HG03159 (cell line): ENCODE measurements at regions not wholly inside any gene's neighbourhood (a gene's known extent, or its start where the extent isn't known, plus 50 kb on each side); places are given as distances from the start of the nearest gene placed in this dataset.

ENCODE experiments used
- ATAC-seq: cut with Tn5 transposase; IDR thresholded peaks from one replicate; pipeline ENCODE4 v1.9.1; 2021; ENCODE audit warnings: mild to moderate bottlenecking, moderate library complexity; ENCODE audit not compliant: unreplicated experiment

DNA sequence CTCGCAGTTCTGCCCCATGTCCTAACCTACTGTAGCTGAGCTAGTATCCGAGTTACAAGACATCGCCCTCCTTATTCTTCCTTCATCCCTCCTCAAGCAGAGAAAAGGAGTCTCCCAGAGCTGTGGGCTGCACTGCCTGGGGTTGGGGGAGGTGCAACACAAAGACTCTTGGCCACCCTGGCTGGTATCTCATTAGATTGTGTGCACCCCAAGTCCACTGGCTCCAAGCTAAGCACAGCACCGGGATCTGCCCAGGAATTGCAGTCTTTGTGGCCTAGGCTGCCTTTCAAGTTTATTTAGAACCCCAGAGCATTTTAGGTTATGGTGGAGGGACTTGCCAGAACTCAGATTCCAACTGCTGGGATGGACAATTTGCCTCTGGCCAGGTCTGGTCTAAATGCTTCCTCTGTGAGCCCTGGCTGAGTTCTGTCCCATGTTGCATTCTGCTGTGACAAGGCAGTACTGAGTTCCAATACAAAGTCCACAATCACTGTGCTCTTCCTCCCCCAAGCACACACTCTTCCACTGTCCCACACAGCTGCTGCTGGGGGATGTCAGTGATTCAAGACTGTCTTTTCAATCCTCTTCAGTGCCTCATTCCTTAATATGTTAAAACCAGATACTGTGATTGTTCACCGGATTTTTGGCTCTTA, 169.6 kb upstream of the CLEC14A start:
- ATAC-seq = no peak

DNA sequence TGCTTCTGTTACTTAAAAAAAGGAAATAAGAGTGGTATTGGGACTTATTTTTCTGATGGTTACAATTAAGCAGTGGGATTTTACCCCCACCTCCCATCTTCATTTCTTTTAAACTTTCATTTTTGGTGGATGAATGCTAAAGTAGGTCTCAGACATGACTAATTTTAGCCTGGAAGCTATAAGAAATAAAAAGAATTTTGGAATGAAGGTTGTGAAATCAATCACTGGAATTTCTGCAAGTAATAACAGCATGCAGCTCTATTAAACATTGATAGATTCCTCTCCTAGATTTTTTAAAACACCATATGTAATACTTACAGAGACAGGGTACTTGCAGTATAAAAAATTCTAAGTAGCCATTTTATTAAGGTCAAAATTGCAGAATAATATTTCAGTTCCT, 164.2 kb upstream of the CLEC14A start:
- no peak for ATAC-seq

DNA sequence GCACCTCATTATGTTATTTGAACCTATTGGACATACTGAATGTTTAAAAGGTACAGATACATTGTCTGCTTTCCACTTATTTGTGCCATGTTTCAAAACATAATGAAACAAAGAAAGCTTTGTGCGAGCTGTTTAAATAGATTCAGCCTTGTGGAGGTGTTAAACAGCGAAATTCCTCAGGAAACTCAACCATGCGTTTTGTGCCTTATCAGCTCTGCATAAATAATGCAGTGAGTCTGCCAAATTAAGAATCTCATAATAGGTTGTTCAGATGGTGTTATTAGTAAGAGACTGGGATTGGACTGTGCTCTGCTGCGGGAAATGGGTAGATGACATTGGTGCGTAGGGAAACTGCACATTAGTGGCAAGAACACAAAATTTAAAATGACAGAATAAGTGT, 163.7 kb upstream of the CLEC14A start:
- ATAC-seq = no peak

DNA sequence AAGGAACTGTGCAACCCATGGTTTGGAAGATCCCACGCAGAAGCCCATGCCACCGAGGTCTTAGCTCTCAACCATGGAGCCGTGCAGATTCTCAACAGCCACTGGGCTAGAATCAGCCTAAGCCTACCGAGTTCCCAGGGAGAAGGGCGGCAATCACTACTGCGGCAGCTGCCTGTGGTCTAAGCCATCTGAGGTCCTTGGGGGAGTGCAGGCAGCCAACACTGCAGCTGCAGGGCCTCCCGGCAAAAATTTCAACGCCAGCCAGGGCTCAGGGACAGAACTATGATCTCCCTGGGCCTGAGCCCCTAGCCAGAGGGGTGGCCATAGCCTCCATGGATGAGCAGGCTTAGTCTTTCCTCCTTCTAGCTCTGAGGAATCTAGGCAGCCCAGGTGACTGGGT, 156.8 kb upstream of the CLEC14A start:
- ATAC-seq = no peak

DNA sequence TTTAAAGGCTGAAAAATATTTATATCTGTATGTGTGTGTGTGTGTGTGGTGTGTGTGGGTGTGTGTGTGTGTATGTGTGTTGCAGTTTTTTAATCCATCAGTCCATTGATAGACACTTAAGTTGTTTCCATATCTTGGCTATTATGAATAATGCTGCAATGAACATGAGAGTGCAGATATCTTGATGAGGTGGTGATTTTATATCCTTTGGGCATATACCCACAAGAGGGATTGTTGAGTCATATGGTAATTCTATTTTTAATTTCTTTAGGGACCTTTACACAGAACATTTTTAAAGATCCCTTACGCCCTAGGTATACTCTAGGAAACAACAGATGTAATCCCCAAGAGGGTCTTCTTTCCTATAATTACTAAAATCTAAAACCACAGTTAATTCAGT, 154.5 kb upstream of the CLEC14A start:
- ATAC-seq = no peak

DNA sequence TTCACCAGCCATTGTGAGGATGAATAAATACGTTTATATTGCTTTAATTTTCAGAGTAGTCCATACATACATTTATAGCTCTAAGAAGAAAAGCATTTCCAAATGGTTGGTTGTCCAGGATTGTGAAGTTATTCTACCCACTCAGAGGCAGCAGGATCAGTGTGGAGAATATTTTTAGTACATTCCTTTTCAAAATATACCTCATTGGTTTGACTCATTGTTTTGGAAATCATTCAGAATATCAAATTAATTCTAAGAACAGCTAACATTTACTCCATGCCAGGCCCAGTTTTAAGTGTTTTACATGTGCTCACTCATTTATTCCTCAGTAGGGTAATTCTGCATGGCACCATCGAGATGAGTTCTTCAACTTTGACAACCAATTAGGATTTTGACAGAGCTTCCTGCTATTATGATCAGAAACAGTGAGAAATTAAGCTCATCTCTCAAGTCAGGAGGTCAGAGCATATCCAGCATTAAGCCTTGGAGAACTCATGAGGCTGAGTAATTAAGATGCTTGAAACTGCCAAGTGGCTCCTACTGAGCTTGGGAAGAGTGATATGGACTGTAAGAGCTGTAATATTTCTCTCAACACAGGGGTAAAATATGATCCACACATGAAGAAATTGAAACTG, 153.3 kb upstream of the CLEC14A start:
- no peak for ATAC-seq

DNA sequence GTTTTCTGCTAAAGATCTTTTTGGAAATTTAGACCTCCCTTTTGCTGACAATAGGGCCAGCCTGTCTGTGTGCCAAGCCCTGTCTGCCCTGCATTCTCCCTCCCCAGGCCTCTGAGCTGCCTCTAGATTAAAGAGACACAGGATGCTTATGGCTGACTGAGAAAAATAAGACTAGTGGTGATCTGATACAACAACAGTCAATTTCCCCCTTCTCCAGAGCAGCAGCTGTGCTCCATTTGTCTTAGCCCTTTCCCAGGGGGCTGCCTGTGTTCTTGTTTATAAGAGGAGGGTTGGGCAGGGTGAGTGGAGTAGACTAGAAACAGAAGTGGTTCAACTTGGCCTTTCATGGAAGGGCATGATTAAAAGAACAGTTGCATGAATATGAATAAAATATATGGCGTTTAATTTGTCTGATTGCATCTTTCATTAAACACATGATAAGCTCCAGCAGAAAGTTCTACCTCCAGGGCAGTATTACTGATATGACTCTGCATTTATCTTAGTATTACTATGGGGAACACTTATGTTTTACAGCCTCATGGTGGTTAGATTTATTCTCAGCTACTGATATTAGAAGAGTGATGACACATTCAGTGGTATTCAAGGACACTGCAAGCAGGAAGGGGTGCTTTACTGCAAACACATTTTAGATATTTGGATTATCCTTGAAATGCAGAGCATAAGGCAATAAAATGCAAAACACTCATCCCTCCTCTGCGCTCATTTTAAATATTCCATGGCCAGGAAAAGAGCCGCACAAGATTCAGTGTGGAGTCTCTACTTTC, 150.2 kb upstream of the CLEC14A start:
- no peak for ATAC-seq

DNA sequence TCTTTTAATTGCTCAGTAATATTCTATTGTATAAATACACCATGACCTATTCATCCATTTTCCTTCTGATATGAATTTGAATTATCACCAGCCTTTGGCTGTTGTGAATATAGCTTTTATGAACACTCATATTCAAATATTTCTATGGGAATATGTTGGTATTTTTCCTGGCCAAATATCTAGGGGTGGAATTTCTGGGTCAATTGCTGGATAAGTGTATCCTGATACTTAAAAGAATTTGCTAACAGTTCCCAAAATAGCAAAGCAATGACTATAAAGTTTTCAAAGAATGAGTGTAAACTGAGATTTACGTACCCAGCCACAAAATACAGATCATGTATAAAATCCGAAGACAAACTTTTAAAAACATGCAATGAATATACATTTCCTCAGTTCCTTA, 148.7 kb upstream of the CLEC14A start:
- no peak for ATAC-seq

DNA sequence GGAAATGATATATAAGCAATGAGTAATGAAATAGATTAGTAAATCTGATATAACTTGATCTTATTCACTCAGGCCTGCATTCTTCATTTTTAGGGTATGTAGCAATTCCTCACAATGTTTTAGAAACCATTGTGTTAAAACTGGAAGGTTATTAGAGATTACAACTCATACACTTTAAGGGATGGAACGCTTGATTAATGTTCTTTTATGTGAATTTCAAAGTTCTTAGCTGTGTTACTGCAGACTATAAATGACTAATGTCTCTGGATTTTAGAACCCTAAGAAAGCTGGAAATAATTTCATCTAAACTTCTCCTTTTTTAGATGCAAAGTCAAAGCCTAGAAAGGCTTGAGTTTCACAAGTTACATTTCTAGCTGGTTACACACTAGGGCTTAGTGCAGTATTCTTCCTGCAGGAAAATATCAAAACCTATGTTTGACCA, 148.2 kb upstream of the CLEC14A start:
- ATAC-seq = no peak

DNA sequence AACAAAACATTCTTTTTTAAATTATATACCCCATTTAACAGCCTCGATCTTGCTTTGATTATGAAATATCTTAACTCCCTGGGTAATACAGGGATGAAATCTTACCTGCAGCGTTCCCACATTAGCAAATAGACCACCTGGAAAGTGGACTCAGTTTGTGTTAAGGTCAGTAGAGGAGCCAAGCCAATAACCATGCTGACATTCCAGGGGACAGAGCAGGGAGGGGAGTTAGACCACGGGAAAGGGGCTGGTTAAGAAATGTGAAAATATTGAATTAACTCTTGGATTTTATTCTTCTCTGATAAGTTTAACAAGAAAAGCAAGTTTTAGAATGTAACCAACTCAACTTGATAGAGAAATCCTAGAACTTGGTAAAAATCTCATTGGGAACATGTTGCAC, 144.9 kb upstream of the CLEC14A start:
- ATAC-seq = no peak

DNA sequence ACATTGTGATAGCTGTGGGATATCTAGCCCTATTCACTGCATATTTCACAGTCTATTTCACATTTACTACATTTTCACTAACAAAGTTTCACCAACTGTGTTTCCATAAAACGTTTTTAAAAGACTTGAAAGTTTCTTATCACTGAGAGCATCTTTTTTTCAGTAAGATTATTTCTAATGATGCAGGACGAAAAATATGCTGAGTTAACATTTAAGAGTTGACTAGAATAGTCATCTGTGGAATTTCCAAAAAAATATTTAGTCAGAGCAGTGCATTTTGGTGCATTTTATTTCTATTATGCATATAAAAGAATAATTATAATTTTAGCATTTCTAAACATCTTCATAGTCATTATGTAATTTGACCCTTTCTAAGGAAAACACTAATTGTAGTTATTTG, 143.8 kb upstream of the CLEC14A start:
- no peak for ATAC-seq

DNA sequence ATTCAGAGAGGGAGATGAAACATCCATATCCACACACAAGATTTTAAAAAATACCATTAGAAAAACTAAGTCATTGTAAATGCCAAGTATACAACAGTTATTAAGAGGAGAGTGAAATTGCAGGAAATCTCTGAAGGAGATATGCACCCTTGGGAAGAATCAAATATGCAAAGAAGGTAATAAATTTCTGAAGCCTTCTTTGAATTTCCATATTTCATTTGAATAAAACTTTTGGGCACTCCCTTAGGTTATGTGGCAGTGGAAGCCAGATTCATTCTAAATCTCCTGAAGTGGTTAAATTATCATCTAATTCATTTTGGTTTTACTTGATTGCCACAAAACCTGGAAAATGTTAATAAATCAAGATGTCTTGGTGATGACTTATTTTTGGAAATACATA, 138.9 kb upstream of the CLEC14A start:
- ATAC-seq = no peak

DNA sequence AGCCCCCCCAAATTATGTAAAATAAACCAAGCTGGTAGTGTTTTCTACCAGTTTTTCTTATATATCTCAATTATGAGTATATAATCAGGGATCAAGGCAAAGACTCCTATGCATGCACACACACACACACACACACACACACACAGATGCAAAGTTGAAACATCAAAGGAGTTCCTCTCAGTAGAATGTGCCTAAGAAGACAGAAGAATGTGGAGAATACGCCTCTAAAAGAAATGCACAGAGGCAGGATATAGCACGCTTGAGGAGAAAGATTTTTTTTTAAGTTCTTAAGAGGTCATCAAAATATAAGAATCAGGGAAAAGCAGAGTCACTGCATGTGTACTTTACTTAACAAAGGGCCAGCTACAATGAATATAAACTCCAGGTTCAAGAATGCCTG, 138.2 kb upstream of the CLEC14A start:
- ATAC-seq = no peak

DNA sequence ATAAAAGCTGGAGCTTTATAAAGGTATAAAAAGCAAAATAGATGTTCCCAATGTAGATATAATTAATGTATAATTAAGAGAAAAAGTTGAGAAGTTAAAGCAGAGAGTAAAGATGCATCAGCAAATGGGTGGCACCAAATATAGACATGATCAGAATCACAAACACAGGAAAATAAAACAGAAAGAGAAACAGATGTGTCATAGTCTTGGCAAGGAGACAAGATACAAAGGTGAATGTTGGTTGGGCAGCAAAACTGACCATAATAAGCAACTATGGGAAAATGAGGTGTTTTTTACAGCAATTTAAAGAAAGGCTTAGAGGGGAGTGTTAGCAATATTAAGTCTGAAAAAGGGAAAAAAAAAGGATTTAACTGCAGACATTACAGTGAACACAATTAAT, 135.4 kb upstream of the CLEC14A start:
- ATAC-seq = no peak

DNA sequence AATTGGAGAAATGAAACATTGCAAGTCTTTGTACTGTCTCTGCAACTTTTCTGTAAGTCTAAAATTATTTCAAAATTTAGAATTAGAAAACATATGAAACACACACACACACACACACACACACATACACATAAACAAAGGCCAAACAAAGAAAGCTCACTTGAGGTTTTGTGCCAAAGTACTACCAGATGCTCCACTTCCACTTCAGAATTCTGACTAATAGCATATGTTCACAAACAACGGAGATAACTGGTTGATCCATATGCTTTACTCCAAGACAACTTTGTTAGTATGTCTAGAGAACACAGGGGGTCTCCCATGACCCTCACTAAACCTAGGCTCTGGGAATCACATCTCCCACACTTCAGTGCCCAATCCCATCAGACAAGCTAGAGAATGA, 133.8 kb upstream of the CLEC14A start:
- no peak for ATAC-seq

DNA sequence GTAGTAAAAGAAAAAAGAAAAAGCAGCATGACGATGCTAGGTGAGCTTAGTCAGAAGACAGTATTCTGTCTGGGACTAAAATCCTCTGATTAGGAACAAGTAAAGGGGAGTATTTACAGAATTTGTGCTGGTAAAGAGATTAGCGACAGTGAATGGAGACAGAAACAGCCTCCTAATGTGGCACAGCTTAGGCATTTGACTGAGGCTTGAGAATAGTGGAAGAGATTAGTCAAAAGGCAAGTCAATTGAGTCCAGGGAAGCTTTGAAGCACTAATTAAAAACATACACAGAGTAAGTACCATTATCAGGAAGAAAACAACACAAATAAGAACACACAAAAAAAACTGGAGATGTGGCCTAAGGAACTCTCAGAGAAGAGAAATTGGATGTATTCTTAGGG, 131.9 kb upstream of the CLEC14A start:
- no peak for ATAC-seq

DNA sequence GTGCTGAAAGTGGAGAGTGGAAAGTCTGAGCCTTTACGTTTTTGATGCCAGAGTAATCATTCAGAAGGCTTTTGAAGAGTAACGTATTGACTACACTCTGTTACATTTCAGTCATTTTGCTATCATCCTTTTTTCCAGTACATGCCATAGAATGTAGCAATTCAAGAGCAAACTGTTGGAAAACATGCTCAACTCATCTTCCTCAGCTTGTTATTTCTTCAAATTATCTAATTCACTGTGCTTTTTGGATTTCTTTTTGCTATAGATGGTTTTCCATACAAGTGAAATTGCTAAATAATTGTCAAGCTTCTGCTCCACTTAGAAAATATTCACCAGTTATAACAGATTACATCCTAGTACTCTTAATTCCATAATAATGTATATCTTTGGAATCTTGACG, 129.9 kb upstream of the CLEC14A start:
- no peak for ATAC-seq

DNA sequence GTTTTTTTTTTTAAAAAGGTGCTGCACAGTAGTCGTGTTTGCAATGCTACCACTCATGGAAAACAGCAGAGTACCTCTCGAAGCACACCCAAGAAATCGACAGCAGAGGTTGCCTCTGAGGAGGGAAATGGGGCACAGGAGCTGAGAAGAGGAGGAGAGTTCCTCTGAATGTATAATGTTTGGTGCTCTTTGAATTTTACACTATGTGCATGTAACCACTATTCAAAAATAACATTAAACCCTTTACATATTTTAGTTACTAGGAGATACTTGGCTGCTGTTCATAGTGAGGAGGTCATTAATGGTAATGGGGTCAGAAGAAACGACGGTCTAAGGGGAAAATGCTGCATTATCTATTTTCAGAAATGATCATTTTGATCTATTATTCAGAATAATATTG, 129.4 kb upstream of the CLEC14A start:
- ATAC-seq = no peak

DNA sequence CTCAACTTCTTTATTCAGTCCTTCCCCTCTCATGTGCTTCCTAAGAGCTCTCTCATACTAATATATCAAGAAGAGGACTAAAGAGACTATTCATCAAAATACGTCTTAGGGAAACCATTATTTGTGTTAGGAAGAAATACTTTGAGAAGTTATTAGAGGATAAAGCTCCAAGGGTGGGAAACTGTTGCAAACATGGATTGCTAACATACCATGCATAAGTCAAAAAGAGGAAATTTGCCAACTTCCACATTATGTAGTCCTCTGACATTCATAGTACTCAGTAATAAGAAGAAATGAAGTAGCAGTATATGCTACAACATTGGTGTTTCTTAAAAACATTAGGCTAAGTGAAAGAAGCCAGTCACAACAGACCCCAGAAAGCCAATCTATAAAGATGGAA, 128.8 kb upstream of the CLEC14A start:
- no peak for ATAC-seq

DNA sequence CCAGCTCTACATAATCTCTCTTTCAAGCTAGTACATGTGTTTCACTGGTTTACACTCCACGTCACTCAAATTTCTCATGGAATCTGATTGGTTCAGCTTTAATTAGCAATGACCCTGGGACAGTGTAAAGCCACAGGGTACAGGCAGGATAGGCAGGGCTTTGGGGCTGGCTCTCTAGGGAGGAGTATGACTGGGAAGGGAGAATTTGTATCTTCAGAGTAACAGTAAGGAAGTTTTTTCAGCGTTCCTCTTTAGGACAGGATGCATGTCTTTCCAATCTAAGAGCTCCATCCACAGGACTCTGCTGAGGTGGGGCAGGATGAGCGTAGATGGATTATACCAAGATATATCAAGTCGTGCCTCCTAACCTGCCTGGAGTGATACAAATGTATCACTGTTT, 112.0 kb upstream of the CLEC14A start:
- no peak for ATAC-seq

DNA sequence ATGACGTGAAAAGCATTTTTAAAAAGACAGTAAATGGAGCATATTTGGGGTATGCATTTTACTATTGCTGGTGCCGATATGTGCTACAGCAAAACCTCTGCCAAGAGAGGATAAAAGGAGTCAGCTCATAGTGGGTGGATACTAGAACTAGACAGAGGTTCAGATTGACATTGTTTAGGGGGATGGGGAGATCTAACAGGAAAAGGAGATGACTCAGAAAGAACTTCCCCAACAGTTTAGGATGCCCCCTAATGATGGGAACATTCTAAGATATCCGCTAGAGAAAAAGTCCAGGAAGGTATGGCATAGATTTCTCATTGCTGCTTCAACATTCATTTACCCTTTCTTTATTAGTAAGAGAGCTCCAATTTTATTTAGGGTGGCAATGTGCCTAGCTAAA, 110.5 kb upstream of the CLEC14A start:
- ATAC-seq = no peak

DNA sequence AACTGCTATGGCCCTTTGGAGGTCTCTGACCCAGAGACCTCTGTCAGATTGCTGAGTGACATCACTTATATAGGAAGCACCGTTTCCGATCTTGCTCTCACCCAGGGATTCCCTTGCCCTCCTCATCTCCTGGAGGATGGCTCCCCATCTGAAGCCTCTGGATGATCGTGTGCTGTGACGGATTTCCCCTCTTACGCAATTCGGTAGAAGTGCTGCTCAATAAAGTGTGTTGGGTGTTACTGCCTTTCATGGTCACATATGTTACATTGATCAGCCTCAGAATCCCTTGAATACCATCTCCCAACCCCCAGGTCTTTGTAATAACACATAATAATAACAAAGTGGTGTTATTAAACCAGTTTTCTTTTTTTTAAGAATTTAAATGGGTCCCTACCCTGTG, 107.3 kb upstream of the CLEC14A start:
- no peak for ATAC-seq
